ENCODE measurements at regions not wholly inside any gene's neighbourhood (a gene's known extent, or its start where the extent isn't known, plus 50 kb on each side); places are given as distances from the start of the nearest gene placed in this dataset.

- no peak overlapping the region for H3K27ac ChIP-seq
- no peak for TF ChIP-seq CTCF (conservative IDR thresholded peaks at IDR 0.05)
These were observed 135.4 kb downstream of the EMX2 start for GRCh38 chr10:117677890-117678500.

GRCh38 chr10:117680601-117681000, 138.1 kb downstream of the EMX2 start:
- no peak for TF ChIP-seq CTCF (conservative IDR thresholded peaks at IDR 0.05)
- no peak overlapping the region for H3K27ac ChIP-seq

- H3K27ac ChIP-seq, result no peak overlapping the region
- TF ChIP-seq CTCF (conservative IDR thresholded peaks at IDR 0.05), result no peak
These were observed 138.6 kb downstream of the EMX2 start for GRCh38 chr10:117681104-117681503.

- no peak overlapping the region for H3K27ac ChIP-seq
- no peak for TF ChIP-seq CTCF (conservative IDR thresholded peaks at IDR 0.05)
These were observed 141.6 kb downstream of the EMX2 start for GRCh38 chr10:117684046-117684610.

- TF ChIP-seq CTCF (conservative IDR thresholded peaks at IDR 0.05), result no peak
- H3K27ac ChIP-seq, result no peak overlapping the region
These were observed 142.2 kb downstream of the EMX2 start for GRCh38 chr10:117684672-117685211.

GRCh38 chr10:117685431-117685830, 142.9 kb downstream of the EMX2 start:
- TF ChIP-seq CTCF (conservative IDR thresholded peaks at IDR 0.05), result no peak

GRCh38 chr10:117686606-117687005, 144.1 kb downstream of the EMX2 start:
- H3K27ac ChIP-seq, result no peak overlapping the region
- no peak for TF ChIP-seq CTCF (conservative IDR thresholded peaks at IDR 0.05)

More at GRCh38 chr10:117685431-117685830, 142.9 kb downstream of the EMX2 start:
- H3K27ac ChIP-seq, result no peak overlapping the region
